Activated naive CD8-positive, alpha-beta T cell treated with anti-CD3 and anti-CD28 coated beads, Interleukin-2, amount 10 ng/mL, durations not matched to agents 7 days and 5 days (primary cell): ENCODE measurements at regions not wholly inside any gene's neighbourhood (a gene's known extent, or its start where the extent isn't known, plus 50 kb on each side); places are given as distances from the start of the nearest gene placed in this dataset.

Experiments used
- ATAC-seq: fragments of 150-1000 bp; cut with Tn5 transposase; one replicate; pipeline ENCODE4 v1.10.0; 2021; ENCODE audit warnings: low read depth, moderate library complexity
- POLR2A ChIA-PET: fragments of 350-600 bp; sonication (Branson Sonifier 250); formaldehyde crosslinking; loops from one replicate; lab custom pipeline; 2021; ENCODE audit warnings: antibody characterized with exemption; lab: Charles Lee
- DNase-seq: peaks from one replicate; pipeline ENCODE4 v3.0.0; 2021
- H3K27ac Mint-ChIP-seq: one replicate; pipeline ENCODE4 v1.8.0; 2022; ENCODE audit warnings: mild to moderate bottlenecking, mixed read lengths
- H3K27me3 Mint-ChIP-seq: one replicate; pipeline ENCODE4 v1.8.0; 2022; ENCODE audit warnings: mild to moderate bottlenecking, moderate library complexity, mixed read lengths
- H3K36me3 Mint-ChIP-seq: one replicate; pipeline ENCODE4 v1.8.0; 2021; ENCODE audit warnings: mild to moderate bottlenecking, mixed read lengths
- H3K4me1 Mint-ChIP-seq: one replicate; pipeline ENCODE4 v1.8.0; 2021; ENCODE audit warnings: mixed read lengths
- H3K4me3 Mint-ChIP-seq: one replicate; pipeline ENCODE4 v1.8.0; 2022; ENCODE audit warnings: mild to moderate bottlenecking, moderate library complexity, mixed read lengths
- H3K9me3 Mint-ChIP-seq: one replicate; pipeline ENCODE4 v1.8.0; 2021; ENCODE audit warnings: mixed read lengths

DNA sequence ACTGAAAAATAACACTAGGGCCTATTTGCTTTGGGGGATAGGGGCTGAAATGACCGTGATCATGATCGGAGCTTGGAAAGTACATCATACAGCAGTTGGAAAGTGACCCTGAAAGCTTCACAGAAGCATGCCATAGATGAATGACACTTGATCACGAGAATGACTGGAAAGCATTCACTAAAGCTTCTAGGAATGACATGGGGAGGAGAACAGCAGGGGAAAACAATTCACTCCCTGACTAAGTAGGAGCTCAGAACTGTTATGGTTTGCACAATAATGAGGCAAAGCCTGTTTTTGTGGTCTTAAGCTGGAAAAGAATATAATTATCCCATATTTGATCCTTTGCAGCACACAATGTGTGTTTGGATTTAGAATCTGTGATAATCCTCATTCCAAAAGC is 237.5 kb downstream of the NOL4 start:
- H3K9me3 Mint-ChIP-seq = peaks cover 2% of the 10 kb centered on the region
- no peak overlapping the region for H3K27ac Mint-ChIP-seq
- no peaks in the 10 kb centered on the region for H3K4me1 Mint-ChIP-seq
- POLR2A ChIA-PET = no interaction called here
- no peaks in the 10 kb centered on the region for H3K27me3 Mint-ChIP-seq
- DNase-seq (no peak), ATAC-seq (no peak)
- H3K4me3 Mint-ChIP-seq = no peak overlapping the region
- no peaks in the 10 kb centered on the region for H3K36me3 Mint-ChIP-seq

DNA sequence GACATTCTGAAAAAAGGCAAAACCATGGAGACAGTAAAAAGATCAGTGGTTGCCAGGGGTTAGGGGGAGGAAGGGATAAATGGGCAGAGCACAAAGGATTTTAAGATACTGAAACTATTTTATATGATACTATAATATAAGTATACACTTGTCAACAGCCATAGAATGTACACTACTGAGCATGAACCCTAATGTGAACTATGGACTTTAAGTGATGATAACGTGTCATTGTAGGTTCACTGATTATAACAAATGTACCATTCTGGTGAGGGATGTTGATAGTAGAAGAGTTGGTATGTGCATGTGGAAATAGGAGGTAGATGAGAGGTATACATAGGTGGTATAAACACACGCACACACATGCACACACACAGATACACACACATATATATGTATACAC is 241.6 kb downstream of the NOL4 start:
- Mint-ChIP-seq H3K9me3 (peaks cover 2% of the 10 kb centered on the region), H3K36me3 (no peaks in the 10 kb centered on the region), H3K27ac (no peak overlapping the region), H3K4me3 (no peak overlapping the region), H3K27me3 (no peaks in the 10 kb centered on the region), H3K4me1 (no peaks in the 10 kb centered on the region)
- POLR2A ChIA-PET = no interaction called here
- ATAC-seq (no peak), DNase-seq (no peak)

DNA sequence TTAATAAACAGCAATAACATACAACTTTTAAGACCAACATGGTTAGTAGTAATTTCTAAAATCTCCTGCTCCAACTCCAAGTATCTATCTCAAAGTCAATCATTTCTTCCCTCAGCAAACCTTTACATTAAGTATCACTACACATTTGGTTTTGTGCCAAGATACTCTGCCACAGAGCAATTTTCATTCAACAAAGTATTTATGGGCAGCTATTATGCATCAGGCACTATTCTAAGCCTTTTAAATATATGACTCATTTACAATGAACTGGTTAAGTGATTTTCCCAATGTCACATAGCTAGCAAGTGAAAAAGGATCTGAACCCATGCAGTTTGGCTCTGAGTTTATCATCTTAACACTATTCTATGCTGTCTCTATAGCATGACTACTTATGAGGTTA is 264.3 kb downstream of the NOL4 start:
- Mint-ChIP-seq H3K27ac (no peak overlapping the region), H3K4me3 (no peak overlapping the region), H3K27me3 (no peaks in the 10 kb centered on the region), H3K36me3 (no peaks in the 10 kb centered on the region), H3K4me1 (no peaks in the 10 kb centered on the region), H3K9me3 (peaks cover 2% of the 10 kb centered on the region)
- ATAC-seq = no peak
- DNase-seq = no peak
- POLR2A ChIA-PET = no interaction called here

DNA sequence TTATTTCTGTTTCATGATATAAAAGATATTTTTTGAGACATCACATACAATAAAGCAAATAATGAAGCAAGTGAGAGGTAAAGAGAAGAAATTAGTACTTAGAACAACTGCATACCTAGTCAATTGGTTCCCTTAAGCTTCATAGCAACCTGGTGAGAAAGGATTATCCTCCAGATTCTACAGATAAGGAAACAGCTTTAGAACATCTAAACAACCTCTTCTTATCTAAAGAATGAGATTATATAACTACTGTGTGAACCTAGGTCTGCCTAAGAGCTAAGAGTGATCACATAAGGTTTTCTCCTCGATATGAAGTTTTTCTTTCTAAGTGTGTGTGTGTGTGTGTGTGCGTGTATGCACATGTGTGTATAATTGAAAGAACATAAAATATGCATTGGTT is 265.1 kb downstream of the NOL4 start:
- ATAC-seq (no peak), DNase-seq (no peak)
- H3K36me3 Mint-ChIP-seq = no peaks in the 10 kb centered on the region
- POLR2A ChIA-PET = no interaction called here
- no peaks in the 10 kb centered on the region for H3K4me1 Mint-ChIP-seq
- H3K27me3 Mint-ChIP-seq = no peaks in the 10 kb centered on the region
- no peak overlapping the region for H3K4me3 Mint-ChIP-seq
- no peak overlapping the region for H3K27ac Mint-ChIP-seq
- peaks cover 2% of the 10 kb centered on the region for H3K9me3 Mint-ChIP-seq

DNA sequence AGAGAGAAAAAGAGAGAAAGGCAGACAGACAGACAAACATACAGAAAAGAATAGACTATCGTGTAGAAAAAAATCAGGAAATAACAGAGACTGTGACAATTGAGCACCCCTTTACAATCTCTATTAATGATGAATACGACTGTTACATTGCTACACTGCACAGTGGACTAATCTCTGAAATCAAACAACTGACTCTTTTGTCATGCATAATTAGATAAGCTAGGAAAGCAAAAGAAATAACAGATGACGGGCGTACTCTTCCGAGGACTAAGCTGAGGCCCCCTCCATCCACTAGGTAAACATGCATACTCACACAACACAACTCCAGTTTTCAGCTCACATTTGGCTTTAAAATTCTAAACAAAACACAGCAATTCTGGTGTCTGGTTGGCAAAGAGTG is 267.0 kb downstream of the NOL4 start:
- POLR2A ChIA-PET = no interaction called here
- ATAC-seq = no peak
- H3K4me3 Mint-ChIP-seq = no peak overlapping the region

DNA sequence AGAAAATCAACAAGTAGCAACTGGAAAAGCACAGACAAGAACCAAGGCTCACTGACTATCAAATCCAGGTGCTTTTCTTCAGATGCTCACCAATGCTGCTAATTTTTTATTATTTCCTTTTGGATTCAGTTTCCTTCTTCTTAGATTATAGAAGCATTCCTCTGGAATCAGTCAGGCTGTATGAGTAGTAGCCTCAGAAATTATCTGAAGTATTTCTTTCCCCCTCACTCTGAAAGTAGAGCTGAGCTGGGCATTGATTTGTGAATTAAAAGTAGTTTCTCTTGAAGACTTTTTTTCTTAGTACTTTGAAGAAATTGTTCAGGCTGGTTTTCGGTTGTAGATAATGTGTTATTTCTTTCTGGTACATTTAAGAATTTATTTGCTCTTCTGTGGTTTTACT is 273.7 kb downstream of the NOL4 start:
- H3K9me3 Mint-ChIP-seq = no peaks in the 10 kb centered on the region
- no peaks in the 10 kb centered on the region for H3K4me1 Mint-ChIP-seq
- ATAC-seq = no peak
- no peaks in the 10 kb centered on the region for H3K36me3 Mint-ChIP-seq
- no peak overlapping the region for H3K27ac Mint-ChIP-seq
- H3K4me3 Mint-ChIP-seq = no peak overlapping the region
- no peak for DNase-seq
- POLR2A ChIA-PET = no interaction called here
- H3K27me3 Mint-ChIP-seq = no peaks in the 10 kb centered on the region

More for the DNA sequence above, 267.0 kb downstream of the NOL4 start:
- DNase-seq = no peak
- peaks cover 1% of the 10 kb centered on the region for H3K9me3 Mint-ChIP-seq
- H3K36me3 Mint-ChIP-seq = no peaks in the 10 kb centered on the region
- H3K27ac Mint-ChIP-seq = no peak overlapping the region
- H3K27me3 Mint-ChIP-seq = no peaks in the 10 kb centered on the region
- H3K4me1 Mint-ChIP-seq = no peaks in the 10 kb centered on the region

DNA sequence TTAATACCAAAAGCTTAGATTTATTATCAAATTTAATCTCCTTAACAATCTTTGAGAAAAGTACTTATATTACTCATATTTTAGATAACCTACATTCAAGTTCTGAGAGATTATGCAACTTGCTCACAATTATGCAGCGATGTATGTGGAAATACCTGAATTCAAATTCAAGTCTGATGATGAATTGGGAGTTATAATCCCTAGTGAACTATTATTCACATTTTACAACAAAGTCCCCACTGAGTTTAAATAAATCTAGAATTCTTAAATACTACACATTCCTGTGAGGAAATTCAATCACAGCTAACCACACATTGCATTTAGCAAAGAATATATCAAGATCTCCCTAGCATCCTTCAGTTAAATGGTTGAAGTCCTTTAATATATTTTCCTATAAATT is 278.4 kb downstream of the NOL4 start:
- Mint-ChIP-seq H3K27me3 (no peaks in the 10 kb centered on the region), H3K36me3 (no peaks in the 10 kb centered on the region), H3K4me1 (no peaks in the 10 kb centered on the region), H3K4me3 (no peak overlapping the region), H3K9me3 (peaks cover 3% of the 10 kb centered on the region), H3K27ac (no peak overlapping the region)
- POLR2A ChIA-PET = no interaction called here
- DNase-seq (no peak), ATAC-seq (no peak)

DNA sequence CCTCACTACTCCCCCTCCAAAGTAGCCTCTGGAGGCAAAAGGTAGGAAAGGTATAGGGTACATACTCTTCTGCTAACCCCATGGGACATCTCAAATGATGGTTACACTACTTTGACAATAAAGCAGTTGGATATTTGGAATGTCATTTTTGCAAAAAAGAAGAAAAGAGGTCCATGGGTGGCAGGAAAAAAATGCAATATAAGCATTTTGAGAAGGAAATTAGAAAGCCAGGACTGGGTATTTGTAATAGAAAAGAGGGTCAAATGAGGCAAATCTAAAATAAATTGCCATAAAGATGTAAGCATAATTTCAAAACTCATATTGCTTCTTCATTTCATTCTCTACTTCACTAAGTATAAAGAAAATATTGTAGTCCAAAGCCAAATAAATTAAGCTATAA is 280.2 kb downstream of the NOL4 start:
- DNase-seq = no peak
- Mint-ChIP-seq H3K9me3 (peaks cover 9% of the 10 kb centered on the region), H3K36me3 (no peaks in the 10 kb centered on the region), H3K4me1 (no peaks in the 10 kb centered on the region), H3K27ac (no peak overlapping the region), H3K27me3 (no peaks in the 10 kb centered on the region), H3K4me3 (no peak overlapping the region)
- no peak for ATAC-seq
- POLR2A ChIA-PET = no interaction called here

DNA sequence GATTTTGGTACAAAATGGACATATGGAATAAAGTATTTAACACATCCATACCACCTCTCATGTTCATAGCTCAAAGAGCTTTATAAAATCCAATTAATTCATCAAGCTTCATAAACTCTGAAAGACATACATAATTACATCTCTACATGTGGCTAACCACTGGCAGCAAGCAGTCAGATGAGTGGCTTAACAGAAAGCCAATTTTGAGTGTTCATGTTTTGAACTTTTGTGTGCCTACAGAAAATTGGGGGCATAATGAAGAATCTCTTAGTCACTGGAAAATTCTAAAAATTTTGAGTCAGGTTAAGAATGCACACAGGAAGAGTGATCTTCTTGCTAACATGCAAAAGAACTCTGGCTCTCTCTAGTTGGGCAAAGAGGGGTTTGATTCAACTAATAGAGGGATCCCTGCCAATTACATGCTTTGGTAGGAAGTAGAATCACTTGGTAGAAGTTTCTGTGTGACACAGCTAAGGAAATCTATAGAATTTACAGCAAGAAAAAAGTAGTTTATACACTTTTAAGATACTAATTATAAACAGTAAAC is 287.4 kb downstream of the NOL4 start:
- no peak for ATAC-seq
- Mint-ChIP-seq H3K4me3 (no peak overlapping the region), H3K36me3 (no peaks in the 10 kb centered on the region), H3K27me3 (no peaks in the 10 kb centered on the region), H3K9me3 (peaks cover 11% of the 10 kb centered on the region), H3K4me1 (no peaks in the 10 kb centered on the region), H3K27ac (no peak overlapping the region)
- POLR2A ChIA-PET = no interaction called here
- no peak for DNase-seq

DNA sequence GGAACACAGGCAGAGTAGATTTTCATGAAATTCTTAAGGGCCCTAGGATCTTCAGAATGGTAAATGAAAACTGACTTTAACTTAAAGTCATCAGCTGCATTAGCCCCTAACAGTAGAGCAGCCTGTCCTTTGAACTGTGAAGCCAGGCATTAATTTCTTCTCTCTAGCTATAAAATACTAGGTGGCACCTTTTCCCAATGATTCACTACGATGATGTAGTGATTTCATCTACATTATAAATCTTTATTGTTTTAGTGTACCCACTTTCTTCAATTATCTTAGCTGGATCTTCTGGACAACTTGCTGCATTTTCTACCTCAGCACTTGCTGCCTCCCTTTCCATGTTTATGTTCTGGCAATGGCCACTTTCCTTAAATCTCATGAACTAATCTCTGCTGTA is 290.5 kb downstream of the NOL4 start:
- H3K27ac Mint-ChIP-seq = no peak overlapping the region
- H3K27me3 Mint-ChIP-seq = no peaks in the 10 kb centered on the region
- H3K4me1 Mint-ChIP-seq = no peaks in the 10 kb centered on the region
- no peak for DNase-seq
- no peaks in the 10 kb centered on the region for H3K36me3 Mint-ChIP-seq
- POLR2A ChIA-PET = no interaction called here
- ATAC-seq = no peak
- peaks cover 2% of the 10 kb centered on the region for H3K9me3 Mint-ChIP-seq
- H3K4me3 Mint-ChIP-seq = no peak overlapping the region

DNA sequence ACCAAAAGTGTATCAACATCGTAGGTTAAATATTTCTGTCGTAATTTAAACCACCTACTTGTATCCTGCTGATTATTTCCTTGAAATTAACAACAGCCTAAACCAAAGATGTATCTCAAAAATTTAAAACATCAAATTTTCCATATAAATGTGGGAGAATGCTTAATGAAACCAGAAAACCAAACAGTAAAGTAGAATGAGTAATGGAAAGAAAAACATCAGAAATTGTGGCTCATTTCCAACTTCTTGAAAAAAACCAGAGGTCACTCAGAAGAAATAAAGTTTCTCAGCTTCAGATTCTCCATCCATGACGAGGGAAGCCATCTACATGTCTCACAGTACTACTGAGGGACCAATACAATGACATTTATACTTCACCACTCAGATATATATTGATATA is 296.5 kb downstream of the NOL4 start:
- DNase-seq = no peak
- Mint-ChIP-seq H3K36me3 (no peaks in the 10 kb centered on the region), H3K4me1 (no peaks in the 10 kb centered on the region), H3K27me3 (no peaks in the 10 kb centered on the region), H3K27ac (no peak overlapping the region), H3K9me3 (peaks cover 2% of the 10 kb centered on the region), H3K4me3 (no peak overlapping the region)
- POLR2A ChIA-PET = no interaction called here
- no peak for ATAC-seq

DNA sequence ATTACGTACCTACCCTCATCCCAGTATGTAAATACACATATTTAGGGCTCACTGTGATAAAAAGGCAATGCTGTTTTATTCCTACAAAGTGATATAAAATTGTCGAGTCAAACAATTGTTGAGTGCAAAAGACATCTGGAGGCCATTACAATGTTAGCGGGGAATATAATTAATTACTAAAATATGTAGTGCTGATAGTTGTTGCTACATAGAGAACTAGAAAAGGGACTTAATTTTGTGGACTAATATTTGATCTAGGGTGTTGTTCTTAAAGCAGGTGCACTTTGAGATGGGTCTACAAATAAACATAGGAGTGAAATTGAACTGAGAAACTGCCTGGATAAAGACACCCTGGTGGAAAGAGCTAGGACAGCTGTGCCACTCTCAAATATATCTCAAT is 300.1 kb downstream of the NOL4 start:
- peaks cover 2% of the 10 kb centered on the region for H3K9me3 Mint-ChIP-seq
- H3K27me3 Mint-ChIP-seq = no peaks in the 10 kb centered on the region
- DNase-seq (no peak), ATAC-seq (no peak)
- no peaks in the 10 kb centered on the region for H3K36me3 Mint-ChIP-seq
- H3K4me3 Mint-ChIP-seq = no peak overlapping the region
- H3K4me1 Mint-ChIP-seq = no peaks in the 10 kb centered on the region
- no peak overlapping the region for H3K27ac Mint-ChIP-seq
- POLR2A ChIA-PET = no interaction called here

DNA sequence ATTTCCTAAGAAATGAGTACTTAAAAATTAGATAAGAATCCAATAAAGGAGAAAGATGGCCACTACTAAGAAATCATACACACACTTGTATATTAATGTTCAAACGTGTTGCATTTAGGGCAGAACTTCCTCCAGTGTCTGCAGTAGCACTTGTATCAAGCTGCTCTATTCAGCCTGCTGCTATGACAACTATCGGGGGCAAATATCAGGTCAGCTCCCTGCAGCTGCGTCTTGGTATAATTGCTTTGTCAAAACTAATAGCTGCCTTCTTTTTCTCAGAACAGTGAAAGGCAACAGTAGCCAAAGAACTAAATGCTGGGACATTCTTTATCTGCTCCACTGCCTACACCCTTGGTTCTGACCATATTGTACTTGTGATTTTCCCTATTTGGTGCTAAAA is 300.7 kb downstream of the NOL4 start:
- ATAC-seq (no peak), DNase-seq (no peak)
- H3K4me1 Mint-ChIP-seq = no peaks in the 10 kb centered on the region
- no peak overlapping the region for H3K4me3 Mint-ChIP-seq
- POLR2A ChIA-PET = no interaction called here
- no peaks in the 10 kb centered on the region for H3K36me3 Mint-ChIP-seq
- peaks cover 2% of the 10 kb centered on the region for H3K9me3 Mint-ChIP-seq
- no peaks in the 10 kb centered on the region for H3K27me3 Mint-ChIP-seq
- no peak overlapping the region for H3K27ac Mint-ChIP-seq

DNA sequence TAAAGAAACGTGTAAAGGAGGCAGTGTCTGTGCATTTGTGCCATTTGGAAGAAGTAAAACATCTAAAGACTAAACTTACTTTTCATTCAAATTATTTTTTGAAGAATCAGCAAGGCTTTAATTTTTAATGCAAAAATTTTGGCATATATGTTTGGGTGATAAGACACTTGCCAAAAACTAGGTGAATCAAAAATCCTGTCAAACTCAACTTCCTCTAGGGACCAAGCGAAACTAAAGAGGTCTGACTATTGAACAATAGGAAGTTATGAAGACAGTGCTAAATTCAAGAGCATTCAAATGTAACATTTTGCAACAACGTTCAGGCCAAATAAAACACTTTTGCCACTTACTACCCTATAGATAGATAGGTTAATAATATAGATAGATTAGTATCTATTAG is 306.1 kb downstream of the NOL4 start:
- ATAC-seq (no peak), DNase-seq (no peak)
- H3K4me3 Mint-ChIP-seq = no peak overlapping the region
- no peaks in the 10 kb centered on the region for H3K27me3 Mint-ChIP-seq
- no peaks in the 10 kb centered on the region for H3K4me1 Mint-ChIP-seq
- peaks cover 2% of the 10 kb centered on the region for H3K9me3 Mint-ChIP-seq
- no peak overlapping the region for H3K27ac Mint-ChIP-seq
- H3K36me3 Mint-ChIP-seq = no peaks in the 10 kb centered on the region
- POLR2A ChIA-PET = no interaction called here

DNA sequence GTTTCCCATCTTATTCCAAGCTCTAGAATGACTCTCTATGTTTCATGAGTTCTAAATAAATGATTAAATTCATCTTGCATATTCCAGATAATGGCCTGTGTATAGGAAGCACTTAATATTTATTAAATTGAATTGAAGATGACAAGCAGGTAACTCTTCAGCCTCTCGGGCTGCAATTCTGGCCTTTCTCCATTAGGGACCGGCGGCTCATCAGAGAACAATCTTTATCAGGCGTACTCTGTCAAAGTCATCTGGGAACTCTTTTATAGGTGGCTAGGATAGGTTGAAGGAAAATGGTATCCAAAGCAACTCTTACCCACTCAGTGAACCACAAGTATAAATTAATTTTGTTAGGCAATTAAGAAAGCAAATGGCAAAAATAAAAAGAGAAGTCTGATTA is 308.5 kb downstream of the NOL4 start:
- ATAC-seq (no peak), DNase-seq (no peak)
- POLR2A ChIA-PET = no interaction called here
- H3K9me3 Mint-ChIP-seq = peaks cover 2% of the 10 kb centered on the region
- no peaks in the 10 kb centered on the region for H3K27me3 Mint-ChIP-seq
- H3K4me3 Mint-ChIP-seq = no peak overlapping the region
- no peak overlapping the region for H3K27ac Mint-ChIP-seq
- H3K4me1 Mint-ChIP-seq = no peaks in the 10 kb centered on the region
- no peaks in the 10 kb centered on the region for H3K36me3 Mint-ChIP-seq
